HG02943 (cell line): ENCODE measurements at regions not wholly inside any gene's neighbourhood (a gene's known extent, or its start where the extent isn't known, plus 50 kb on each side); places are given as distances from the start of the nearest gene placed in this dataset.
"Not testable (repeated sequence)": the region's sequence is repeated elsewhere in the genome, so short reads cannot be mapped to it uniquely, and the experiment has no call there.

Experiments used
- ATAC-seq: cut with Tn5 transposase; IDR thresholded peaks from one replicate; pipeline ENCODE4 v1.9.1; 2021; ENCODE audit warnings: mild to moderate bottlenecking, low read depth, moderate library complexity; ENCODE audit not compliant: unreplicated experiment

- ATAC-seq, result not testable (repeated sequence)
Observed at GRCh38 chr2:87343347-87343746, 321.7 kb upstream of the PLGLB1 start.

GRCh38 chr2:87345283-87345682 is 323.6 kb upstream of the PLGLB1 start:
- not testable (repeated sequence) for ATAC-seq

GRCh38 chr2:87348556-87348955 is 326.9 kb upstream of the PLGLB1 start:
- not testable (repeated sequence) for ATAC-seq

DNA sequence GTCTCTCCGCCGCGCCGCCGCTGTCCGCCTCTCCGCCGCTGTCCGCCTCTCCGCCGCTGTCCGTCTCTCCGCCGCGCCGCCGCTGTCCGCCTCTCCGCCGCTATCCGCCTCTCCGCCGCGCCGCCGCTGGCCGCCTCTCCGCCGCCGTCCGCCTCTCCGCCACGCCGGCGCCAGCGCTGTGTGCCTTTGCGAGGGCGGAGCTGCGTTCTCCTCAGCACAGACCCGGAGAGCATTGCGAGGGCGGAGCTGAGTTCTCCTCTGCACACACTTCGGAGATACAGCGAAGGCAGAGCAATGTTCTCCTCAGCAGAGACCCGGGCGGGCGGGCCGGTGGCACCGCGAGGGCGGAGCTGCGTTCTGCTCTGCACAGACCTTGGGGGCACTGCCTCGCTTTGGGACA is 327.4 kb upstream of the PLGLB1 start:
- not testable (repeated sequence) for ATAC-seq

DNA sequence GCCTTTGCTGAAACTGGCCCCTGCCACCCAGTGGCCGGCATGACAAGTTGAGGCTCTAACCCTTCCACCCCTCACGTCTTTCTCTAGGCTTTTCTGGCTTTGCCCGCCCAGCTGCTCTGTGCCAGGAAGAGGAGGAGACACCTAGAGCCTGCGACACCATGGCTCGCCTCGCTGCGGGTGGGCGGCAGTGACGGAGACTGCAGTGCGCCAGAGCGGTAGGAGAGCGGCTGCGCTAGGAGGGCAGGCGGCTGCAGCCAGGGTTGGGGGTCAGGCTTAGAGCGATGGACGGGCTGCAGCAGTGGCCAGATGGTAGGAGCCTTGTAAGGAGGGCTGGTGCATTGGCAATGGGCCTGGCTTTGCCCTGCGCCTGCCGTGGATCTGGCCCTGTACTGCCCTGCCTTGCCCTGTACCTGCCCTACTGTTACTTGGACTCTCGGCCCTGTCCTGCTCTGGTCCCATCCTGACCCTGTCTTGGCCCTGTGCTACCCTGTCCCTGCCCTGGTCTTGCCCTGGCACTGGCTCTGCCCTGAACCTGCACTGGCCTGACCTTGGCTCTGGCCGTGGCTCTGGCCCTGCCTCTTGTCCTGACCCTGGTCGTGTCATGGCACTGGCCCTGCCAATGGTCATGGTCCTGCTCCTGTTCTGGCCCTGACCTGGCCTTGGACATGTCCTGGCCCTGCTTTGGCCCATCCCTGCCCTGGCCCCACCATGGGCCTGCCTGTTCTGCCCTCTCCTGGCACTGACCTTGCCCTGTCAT is 330.7 kb upstream of the PLGLB1 start:
- not testable (repeated sequence) for ATAC-seq

DNA sequence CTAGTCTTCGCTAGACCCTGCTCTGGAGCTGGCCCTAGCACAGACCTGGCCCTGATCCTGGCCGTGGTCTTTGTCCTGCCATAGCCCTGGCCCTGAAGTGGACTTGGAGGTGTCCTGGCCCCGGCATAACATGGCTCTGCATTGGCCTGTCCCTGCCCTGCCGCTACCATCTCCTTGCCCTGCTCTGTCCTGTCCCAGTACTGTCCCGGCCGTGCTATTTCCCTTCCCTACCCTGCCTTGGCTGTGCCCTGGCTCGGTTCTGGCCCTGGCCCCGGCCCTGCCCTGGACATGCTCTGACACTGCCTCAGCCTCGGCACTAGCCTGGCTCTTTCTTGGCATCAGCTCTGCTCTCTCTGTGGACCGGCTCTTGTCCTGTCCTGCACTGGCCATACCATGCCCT is 331.8 kb upstream of the PLGLB1 start:
- ATAC-seq, result not testable (repeated sequence)

- ATAC-seq, result not testable (repeated sequence)
Observed at GRCh38 chr2:87354102-87354501, 332.5 kb upstream of the PLGLB1 start.

GRCh38 chr2:87360250-87360649 is 338.6 kb upstream of the PLGLB1 start:
- ATAC-seq, result not testable (repeated sequence)

GRCh38 chr2:87360927-87361326 is 339.3 kb upstream of the PLGLB1 start:
- not testable (repeated sequence) for ATAC-seq

GRCh38 chr2:87361805-87362204 is 340.2 kb upstream of the PLGLB1 start:
- not testable (repeated sequence) for ATAC-seq

DNA sequence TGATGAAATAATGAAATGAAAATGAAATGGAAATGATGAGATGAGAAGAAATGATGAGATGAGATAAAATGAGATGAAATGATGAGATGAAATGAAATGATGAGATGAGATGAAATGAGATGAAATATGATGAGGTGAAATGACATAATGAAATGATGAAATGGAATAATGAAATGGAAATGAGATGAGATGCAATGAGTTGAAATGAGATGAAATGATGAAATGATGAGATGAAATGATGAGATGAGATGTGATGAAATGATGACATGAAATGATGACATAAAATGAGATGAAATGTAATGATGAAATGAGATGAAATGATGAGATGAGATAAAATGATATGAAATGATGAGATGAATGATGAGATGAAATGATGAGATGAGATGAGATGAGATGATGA is 342.7 kb upstream of the PLGLB1 start:
- not testable (repeated sequence) for ATAC-seq

DNA sequence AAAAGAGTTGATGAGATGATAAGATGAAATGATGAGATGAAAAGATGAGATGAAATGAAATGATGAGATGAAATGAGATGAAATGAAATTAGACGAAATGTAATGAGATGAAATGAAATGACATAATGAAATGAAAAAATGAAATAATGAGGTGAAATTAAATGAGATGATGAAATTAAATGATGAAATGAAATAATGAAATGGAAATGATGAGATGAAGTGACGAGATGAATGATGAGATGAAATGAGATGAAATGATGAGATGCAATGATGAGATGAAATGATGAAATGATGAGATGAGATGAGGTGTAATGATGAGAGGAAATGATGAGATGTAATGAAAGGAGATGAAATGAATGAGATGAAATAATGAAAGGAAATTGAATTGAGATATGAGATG is 343.4 kb upstream of the PLGLB1 start:
- not testable (repeated sequence) for ATAC-seq

- ATAC-seq, result not testable (repeated sequence)
Observed at GRCh38 chr2:87386063-87386560, 361.8 kb upstream of the PLGLB2 start.

DNA sequence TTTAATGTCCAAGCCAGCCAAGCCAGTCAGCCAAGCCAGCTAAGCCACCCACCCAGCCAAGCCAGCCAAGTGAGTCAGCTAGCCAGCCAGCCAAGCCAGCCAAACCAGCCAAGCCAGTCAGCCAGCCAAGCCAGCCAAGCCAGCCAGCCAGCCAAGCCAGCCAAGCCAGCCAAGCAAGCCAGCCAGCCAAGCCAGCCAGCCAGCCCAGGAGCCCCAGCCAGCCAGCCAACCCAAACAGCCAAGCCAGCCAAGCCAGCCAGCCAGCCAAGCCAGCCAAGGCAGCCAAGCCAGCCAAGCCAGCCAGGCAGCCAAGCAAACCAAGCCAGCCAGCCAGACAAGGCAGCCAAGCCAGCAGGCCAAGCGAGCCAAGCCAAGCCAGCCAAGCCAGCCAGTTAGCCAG is 352.1 kb upstream of the PLGLB2 start:
- not testable (repeated sequence) for ATAC-seq

DNA sequence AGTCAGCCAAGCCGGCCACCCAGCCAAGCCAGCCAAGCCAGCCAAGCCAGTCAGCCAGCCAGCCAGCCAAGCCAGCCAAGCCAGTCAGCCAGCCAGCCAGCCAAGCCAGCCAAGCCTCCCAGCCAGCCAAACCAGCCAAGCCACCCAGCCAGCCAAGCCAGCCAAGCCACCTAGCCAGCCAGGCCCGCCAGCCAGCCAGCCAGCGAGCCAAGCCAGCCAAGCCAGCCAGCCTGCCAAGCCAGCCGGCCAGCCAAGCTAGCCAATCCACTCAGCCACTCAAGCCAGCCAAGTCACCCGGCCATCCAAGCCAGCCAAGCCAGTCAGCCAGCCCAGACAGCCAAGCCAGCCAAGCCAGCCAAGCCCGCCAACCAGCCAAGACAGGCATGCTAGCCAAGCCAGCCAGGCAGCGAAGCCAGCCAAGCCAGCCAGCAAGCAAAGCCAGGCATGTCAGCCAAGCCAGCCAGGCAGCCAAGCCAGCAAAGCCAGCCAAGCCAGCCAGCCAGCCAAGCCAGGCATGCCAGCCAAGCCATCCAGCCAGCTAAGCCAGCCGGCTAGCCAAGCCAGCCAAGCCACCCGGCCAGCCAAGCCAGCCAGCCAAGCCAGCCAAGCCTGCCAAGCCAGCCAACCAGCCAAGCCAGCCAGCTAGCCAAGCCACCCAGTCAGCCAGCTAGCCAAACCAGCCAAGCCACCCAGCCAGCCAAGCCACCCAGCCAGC is 351.2 kb upstream of the PLGLB2 start:
- not testable (repeated sequence) for ATAC-seq

DNA sequence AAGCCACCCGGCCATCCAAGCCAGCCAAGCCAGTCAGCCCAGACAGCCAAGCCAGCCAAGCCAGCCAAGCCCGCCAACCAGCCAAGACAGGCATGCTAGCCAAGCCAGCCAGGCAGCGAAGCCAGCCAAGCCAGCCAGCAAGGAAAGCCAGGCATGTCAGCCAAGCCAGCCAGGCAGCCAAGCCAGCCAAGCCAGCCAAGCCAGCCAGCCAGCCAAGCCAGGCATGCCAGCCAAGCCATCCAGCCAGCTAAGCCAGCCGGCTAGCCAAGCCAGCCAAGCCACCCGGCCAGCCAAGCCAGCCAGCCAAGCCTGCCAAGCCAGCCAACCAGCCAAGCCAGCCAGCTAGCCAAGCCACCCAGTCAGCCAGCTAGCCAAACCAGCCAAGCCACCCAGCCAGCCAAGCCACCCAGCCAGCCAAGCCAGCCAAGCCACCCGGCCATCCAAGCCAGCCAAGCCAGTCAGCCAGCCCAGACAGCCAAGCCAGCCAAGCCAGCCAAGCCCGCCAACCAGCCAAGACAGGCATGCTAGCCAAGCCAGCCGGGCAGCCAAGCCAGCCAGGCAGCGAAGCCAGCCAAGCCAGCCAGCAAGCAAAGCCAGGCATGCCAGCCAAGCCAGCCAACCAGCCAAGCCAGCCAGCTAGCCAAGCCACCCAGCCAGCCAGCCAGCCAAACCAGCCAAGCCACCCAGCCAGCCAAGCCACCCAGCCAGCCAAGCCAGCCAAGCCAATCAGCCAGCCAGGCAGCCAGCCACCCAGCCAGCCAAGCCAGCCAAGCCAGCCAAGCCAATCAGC is 350.4 kb upstream of the PLGLB2 start:
- not testable (repeated sequence) for ATAC-seq

GRCh38 chr2:87398567-87399305 is 349.2 kb upstream of the PLGLB2 start:
- ATAC-seq, result not testable (repeated sequence)

GRCh38 chr2:87401726-87402345 is 346.1 kb upstream of the PLGLB2 start:
- no peak for ATAC-seq

DNA sequence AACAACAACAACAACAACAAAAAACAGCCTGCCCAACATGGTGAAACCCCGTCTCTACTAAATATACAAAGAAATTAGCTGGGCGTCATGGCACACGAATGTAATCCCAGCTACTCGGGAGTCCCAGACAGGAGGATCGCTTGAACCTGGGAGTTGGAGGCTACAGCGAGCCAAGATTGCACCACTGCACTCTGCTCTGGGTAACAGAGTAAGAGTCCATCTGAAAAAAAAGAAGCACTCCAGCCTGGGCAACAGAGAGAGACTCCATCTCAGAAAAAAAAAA is 344.1 kb upstream of the PLGLB2 start:
- ATAC-seq, result no peak
